Psoas muscle (tissue), 7 donors: ENCODE measurements at regions not wholly inside any gene's neighbourhood (a gene's known extent, or its start where the extent isn't known, plus 50 kb on each side); places are given as distances from the start of the nearest gene placed in this dataset.

Source experiments
- ATAC-seq, 4 donors: fragments of 200-7000 bp; cut with Tn5 transposase; one replicate each; pipeline ENCODE4 v1.9.1; 2020; ENCODE audit warnings: moderate library complexity in 3 of 4, mild to moderate bottlenecking in 2 of 4
- DNase-seq, 2 donors: peaks; one replicate each; pipeline ENCODE4 v3.0.0-alpha.2; 2020
- H3K27ac ChIP-seq: fragments of 200-600 bp; one replicate; pipeline ENCODE4 v1.8.0; 2022
- H3K27me3 ChIP-seq, 3 donors: fragments of 200-600 bp in 1 of 3; one replicate each; pipeline versions ENCODE4 v1.6.1 to v1.8.0; 2013 to 2022; ENCODE audit warnings: low read length in 2 of 3, mild to moderate bottlenecking in 2 of 3, moderate library complexity in 1 of 3; ENCODE audit not compliant: insufficient read depth in 3 of 3
- H3K36me3 ChIP-seq, 2 donors: fragments of 200-600 bp in 1 of 2; one replicate each; pipeline versions ENCODE4 v1.6.1 to v1.8.0; 2013 to 2022; ENCODE audit warnings: low read depth in 1 of 2, mild to moderate bottlenecking in 1 of 2, moderate library complexity in 1 of 2; ENCODE audit not compliant: insufficient read depth in 1 of 2
- H3K4me1 ChIP-seq: fragments of 200-600 bp; one replicate; pipeline ENCODE4 v1.8.0; 2022
- H3K4me3 ChIP-seq: fragments of 200-600 bp; one replicate; pipeline ENCODE4 v1.8.0; 2022; ENCODE audit warnings: mild to moderate bottlenecking
- H3K9me3 ChIP-seq: fragments of 200-600 bp; one replicate; pipeline ENCODE4 v1.8.0; 2022
- CTCF ChIP-seq: fragments of 200-600 bp; IDR thresholded peaks from one replicate; pipeline ENCODE4 v1.8.0; 2022; ENCODE audit warnings: antibody characterized with exemption
- WGBS, 3 donors: extraction: QIAGEN DNeasy Blood & Tissue Kit; methylation state at CpG; one replicate each; pipeline versions ENCODE4 v1.1.6 to v1.1.7; 2013; 5-methylcytosine and 5-hydroxymethylcytosine counted together
- intact Hi-C, 2 donors: fragments of 100-400 bp; cut with DNase I; formaldehyde crosslinking; loops; one replicate each; pipeline versions ENCODE4 v1.11.0 to v1.14.2; 2022
- donor health status: healthy with polysubstance abuse.
- donor health status: DM: no; HTN: no; CAD: no; lungs with moderate emphysema.
- donor health status: Bipolar disorder and iron deficiency.
- donor health status: healthy.
- donor health status: DM: yes; HTN: yes; CAD: no.
- donor health status: DM: no; HTN: no; CAD: no.
- donor health status: DM: yes; HTN: yes; CAD: no.

GRCh38 chr13:106277484-106278154 lies 257.8 kb downstream of the EFNB2 start:
- Histone ChIP-seq H3K4me3 (no peak overlapping the region), H3K4me1 (no peaks in the 10 kb centered on the region), H3K9me3 (no peaks in the 10 kb centered on the region), H3K27me3 (no peaks in the 10 kb centered on the region), H3K36me3 (no peaks in the 10 kb centered on the region), H3K27ac (no peak overlapping the region)
- TF ChIP-seq CTCF = no peak
- DNase-seq (no peak), ATAC-seq (no peak)
- 48 to 66% (median 56%) methylated on average over 10 of the region's 10 CpGs for WGBS, 3 donors
- intact Hi-C loops = no loop called here

- H3K36me3 ChIP-seq = no peaks in the 10 kb centered on the region
- 84 to 91% (median 85%) methylated on average over 4 of the region's 4 CpGs for WGBS, 3 donors
- no peak overlapping the region for H3K4me3 ChIP-seq
- H3K9me3 ChIP-seq = no peaks in the 10 kb centered on the region
- no peaks in the 10 kb centered on the region for H3K4me1 ChIP-seq
- no peak for DNase-seq
- no peak overlapping the region for H3K27ac ChIP-seq
- H3K27me3 ChIP-seq = no peaks in the 10 kb centered on the region
- no peak for ATAC-seq
- no peak for TF ChIP-seq CTCF
- intact Hi-C loops = no loop called here
Observed at GRCh38 chr13:106276876-106277275, 258.6 kb downstream of the EFNB2 start.

GRCh38 chr13:106275446-106276032 lies 259.9 kb downstream of the EFNB2 start:
- DNase-seq (no peak), ATAC-seq (no peak)
- H3K4me1 ChIP-seq = no peaks in the 10 kb centered on the region
- H3K27ac ChIP-seq = no peak overlapping the region
- TF ChIP-seq CTCF = no peak
- no peaks in the 10 kb centered on the region for H3K36me3 ChIP-seq
- no peak overlapping the region for H3K4me3 ChIP-seq
- H3K9me3 ChIP-seq = no peaks in the 10 kb centered on the region
- H3K27me3 ChIP-seq = no peaks in the 10 kb centered on the region
- intact Hi-C loops = no loop called here
- 58 to 69% (median 59%) methylated on average over 4 of the region's 4 CpGs for WGBS, 3 donors

GRCh38 chr13:106274551-106275203 lies 260.8 kb downstream of the EFNB2 start:
- DNase-seq (no peak), ATAC-seq (no peak)
- no peaks in the 10 kb centered on the region for H3K4me1 ChIP-seq
- H3K9me3 ChIP-seq = no peaks in the 10 kb centered on the region
- no peaks in the 10 kb centered on the region for H3K36me3 ChIP-seq
- intact Hi-C loops = no loop called here
- no peak overlapping the region for H3K27ac ChIP-seq
- no peak for TF ChIP-seq CTCF
- no peak overlapping the region for H3K4me3 ChIP-seq
- WGBS, 3 donors = 88 to 91% (median 88%) methylated on average over 3 of the region's 3 CpGs
- H3K27me3 ChIP-seq = no peaks in the 10 kb centered on the region
